Glomerular visceral epithelial cell (primary cell): ENCODE measurements at regions not wholly inside any gene's neighbourhood (a gene's known extent, or its start where the extent isn't known, plus 50 kb on each side); places are given as distances from the start of the nearest gene placed in this dataset.
"Not testable (repeated sequence)": the region's sequence is repeated elsewhere in the genome, so short reads cannot be mapped to it uniquely, and the experiment has no call there.

Experiments
- DNase-seq: peaks from one replicate; pipeline ENCODE4 v3.0.0-alpha.2; 2016; ENCODE audit errors: extremely low spot score

DNA sequence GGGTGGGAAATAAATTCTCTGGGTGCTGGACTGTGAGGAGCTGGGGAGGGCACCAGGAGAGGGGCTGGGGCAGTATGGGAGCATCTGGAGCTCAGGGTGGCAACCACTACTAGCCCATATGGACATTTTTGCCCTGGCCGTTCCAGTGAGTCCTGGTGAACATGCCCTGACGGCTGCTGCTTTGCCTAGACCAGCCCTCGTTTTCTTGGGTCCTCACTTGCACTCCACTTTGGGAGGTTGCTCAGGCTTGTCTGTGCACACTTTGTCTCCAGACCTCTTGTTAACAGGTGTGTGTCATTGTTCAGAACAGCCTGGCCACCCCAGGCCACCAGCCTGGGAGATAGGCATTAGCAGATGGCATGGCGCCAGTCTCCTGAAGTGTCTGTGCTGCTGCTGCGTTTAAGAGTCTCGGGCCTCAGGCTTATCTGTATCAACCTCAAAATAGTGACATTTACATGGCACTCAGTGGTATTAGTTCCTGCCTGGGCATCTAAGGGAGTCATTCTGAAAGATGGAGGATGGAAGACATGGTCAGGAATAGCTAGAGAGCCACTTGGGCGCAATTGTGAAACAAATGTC lies 190.5 kb downstream of the PTPRU start:
- no peak for DNase-seq

DNA sequence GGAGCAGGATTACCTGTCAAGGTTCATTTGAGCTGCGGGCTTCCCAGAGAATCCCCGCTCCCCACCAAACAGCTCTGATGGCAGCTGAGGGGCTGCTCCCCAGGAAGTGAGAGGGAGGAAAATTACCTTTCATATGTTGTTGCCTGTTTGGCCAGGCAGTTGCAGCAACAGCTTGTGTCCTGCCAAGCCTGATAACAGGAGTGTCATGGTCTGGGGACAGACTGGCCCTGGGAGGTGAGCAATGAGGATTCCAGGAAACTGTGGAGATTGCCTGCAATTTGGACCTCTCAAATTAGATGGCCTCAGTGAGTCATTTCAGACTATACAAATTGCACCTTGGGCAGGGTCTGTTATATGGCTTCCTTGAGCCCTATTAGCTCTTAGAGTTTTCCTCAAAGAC lies 189.3 kb downstream of the PTPRU start:
- no peak for DNase-seq

DNA sequence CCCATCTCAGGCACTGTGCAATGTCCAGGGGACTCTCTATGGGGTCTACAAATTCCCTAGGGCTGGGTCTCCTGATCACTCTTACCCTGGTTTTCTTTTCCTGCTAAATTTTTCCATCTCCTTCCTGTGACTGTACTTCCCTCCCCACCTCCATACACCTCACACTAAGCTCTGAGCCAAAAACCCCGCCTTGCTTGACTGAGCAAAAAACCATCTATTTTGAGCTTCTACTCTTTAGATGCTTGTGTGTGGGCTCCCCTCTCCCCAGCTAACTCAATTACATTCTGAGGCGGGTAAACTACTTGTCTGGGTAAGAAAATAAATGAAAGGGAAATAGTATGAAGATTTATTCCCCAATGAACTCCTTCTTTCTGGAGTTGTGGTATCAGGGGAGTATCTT lies 187.9 kb downstream of the PTPRU start:
- no peak for DNase-seq

DNA sequence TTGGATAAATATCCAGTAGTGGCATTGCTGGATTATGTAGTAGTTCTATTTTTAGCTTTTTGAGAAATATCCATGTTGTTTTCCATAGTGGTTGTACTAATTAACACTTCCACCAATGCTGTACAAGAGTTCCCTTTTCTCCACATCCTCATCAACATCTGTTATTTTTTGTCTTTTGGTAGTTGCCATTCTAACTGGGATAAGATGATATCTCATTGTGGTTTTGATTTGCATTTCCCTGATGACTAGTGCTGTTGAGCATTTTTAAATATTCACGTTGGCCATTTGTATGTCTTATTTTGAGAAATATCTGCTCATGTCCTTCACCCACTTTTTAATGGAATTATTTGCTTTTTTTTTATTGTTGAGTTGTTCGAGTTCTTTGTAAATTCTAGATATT lies 183.9 kb downstream of the PTPRU start:
- DNase-seq = no peak

DNA sequence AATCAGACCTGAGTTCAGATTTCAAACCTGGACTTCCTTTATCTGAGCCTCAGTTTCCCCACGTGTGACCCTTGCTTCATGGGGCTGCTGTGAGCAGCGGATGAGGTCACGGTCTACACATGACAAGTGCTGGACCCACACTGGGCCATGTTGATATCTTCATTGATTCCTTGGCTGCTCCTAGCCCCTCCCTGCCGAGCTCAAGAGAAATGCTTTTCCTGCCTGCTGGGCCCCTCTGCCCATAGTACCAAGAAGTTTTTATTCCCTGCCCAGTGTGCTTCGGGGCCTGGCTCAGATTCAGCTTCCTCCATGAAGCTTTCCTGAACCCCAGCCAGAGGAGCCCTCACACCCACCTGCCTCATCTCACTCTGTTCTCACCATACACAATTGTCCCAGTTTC lies 181.6 kb downstream of the PTPRU start:
- DNase-seq = no peak

DNA sequence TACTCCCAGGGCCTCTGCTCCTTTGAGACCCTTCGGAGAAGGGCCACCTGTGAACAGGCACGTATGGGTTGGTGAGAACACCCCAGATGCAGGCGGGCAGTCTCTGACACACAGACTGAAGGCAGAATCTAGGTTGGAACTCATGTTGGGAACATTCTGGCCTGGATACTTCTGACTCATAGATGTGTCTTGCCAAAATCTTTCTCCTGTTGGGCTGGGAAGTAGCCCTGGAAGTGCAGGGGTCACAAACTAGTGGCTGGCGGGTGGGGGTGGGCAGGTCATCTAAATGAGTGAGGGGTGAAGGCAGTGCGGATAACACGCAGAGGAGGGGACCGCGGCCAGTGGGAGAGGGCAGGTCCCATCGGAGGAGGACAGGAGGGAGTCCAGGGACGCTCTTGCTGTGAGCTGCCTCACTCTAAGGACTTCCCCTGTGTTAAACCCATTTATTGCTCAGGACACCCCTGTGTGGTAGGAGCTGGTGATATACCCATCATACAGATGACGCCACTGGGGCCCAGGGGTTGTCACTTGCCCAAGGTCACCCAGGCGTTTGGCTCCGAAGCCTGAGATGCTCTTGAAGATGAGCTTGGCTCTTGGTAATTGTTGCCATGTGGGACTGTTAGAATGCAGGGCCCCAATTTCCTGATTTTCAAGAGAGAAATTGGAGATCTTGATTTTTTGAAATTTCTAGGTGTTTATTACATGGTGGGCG lies 181.0 kb downstream of the PTPRU start:
- DNase-seq = no peak

DNA sequence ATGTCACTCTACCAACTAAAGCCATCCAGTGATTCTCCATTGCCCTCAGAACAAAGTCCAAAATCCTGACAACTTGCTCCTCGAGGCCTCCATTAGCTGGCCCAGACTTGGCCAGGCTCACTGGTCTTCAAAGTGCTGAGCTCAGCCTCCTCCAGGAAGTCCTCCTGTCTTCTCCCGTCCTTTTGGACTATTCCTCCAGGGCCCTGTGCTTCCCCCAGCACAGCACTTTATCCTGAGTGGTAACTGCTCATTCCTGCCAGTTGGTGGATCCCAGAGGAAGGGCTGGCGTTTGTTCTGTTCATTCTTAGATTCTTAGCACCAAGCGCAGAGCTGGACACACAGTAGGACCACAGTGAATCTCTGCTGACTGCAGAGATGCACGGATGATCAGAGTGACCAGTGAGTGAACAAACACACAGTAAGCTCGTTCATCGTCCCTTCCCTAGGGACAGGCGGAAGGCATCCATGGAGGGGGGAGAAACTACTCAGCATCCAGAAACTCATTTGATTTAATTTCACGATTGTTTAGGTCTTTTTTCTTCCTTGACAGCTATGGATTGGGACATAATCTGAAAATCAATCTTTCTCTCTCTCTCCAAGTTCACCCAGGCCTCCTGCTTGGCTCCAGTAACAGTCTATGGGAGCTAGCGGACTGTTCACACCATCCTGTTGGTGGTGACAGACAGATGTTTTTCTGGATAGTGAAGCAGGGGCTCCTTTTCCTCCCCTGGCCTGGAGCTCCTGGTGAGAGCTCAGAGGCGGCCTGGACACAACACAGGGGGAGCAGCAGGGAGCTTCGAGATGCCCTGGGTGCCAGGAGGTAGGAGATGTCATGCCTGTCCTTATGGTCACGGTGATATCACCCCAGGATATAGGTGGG lies 180.2 kb downstream of the PTPRU start:
- DNase-seq = no peak

DNA sequence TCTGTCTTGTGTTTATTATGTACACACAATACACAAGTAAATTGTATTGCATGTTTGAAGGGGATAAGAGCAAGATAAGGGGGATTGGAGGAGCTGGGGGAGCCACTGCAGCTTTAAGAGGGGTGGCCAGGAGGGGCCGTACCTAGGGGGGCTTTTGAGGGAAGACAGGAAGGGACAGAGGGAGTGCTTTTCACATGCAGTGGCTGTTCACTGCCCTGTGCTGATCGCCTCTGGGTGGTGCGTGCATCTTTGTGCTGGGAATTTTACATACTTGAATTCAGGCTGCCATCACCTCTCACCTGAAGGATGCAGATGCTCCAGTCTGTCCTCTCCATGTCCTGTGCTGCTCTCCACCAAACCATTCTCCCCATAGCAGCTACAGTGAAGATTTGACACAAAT lies 179.5 kb downstream of the PTPRU start:
- DNase-seq = no peak

DNA sequence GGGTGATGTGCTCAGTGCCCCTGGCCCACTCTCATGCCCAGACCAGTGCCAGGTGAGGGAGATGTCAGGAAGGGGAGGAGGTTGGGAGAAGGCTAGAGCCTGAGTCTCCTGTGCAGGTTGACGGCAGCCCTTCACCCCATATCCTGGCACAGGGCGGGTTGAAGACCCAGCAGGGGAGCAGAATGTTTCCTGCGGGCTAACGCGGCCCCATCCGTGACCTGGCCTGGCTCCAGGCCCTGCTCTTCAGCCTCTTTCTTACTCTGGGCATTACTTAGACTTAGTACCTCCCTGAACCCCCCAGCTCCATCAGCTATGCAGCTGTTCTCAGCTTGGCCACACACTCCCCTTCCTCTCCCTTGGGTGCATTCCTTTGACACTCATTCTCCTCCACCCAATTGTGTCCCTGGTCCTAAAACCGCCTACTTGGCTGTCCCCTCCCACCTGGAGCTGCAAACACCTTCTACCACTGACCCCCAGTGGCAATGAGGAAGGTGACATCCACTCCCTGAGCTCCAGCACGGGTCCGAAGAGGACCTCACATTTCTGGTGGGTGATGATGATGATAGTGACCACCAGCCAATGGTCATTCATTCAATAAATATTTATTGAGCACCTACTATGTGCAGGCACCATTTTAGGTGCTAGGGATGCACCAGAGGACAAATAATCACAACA lies 179.0 kb downstream of the PTPRU start:
- DNase-seq = peak; percentile 9

DNA sequence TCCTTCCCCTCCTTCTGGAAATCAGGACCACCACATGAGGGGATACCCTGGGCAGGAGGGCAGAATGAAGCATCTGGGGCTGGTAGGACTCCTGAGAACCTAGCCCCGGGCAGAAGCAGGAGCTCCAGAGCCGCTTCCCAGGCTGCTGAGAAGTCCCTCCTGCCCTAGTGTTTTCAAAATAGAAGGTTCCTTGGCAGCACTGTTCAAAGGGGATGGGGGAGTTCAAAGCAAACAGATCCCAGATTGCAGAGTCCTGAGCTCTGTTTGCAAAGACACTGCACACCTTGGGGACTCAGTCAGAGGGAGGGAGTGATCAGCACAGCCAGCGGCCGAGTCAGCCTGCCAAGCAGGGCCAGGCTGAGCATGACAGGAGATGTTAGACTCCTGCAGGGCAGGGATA lies 177.8 kb downstream of the PTPRU start:
- DNase-seq = no peak

DNA sequence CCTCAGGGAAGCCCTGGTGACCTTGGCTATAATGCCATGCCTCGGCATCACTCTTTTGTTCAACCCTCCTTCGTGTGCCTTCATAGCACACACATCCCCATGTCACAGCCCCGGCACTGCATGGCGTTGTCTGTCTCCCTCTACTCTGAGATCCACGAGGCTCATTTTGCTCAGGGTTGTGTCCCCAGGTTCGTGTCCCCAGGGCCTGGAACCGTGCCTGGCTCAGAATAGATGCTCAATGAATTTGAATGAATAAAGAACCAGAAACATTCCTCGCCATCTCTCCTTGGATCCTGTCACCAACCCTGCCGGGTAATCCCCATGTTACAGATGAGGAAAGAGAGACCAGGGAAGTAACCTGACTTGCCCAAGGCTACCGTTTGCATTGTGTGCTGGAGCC lies 177.3 kb downstream of the PTPRU start:
- DNase-seq = no peak

DNA sequence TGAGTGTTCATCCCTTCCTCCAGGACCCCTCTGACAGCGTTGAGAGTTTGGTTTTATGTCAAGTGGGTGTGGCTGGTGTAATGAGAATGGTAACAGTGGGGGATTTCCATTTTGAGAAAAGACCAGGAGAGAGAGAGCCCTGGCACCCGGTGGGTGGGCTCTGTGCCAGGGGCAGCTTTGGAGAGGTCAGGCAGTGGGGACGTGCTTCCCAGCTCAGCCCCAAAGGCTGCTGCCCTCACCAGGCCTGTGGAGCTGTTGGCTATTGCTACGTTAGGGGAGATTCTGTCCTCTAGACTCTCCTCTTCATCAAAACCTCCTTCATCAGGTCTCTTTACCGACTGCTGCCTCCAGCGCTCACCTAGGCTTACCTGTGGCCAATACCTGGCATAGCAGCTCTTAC lies 176.3 kb downstream of the PTPRU start:
- DNase-seq = no peak

DNA sequence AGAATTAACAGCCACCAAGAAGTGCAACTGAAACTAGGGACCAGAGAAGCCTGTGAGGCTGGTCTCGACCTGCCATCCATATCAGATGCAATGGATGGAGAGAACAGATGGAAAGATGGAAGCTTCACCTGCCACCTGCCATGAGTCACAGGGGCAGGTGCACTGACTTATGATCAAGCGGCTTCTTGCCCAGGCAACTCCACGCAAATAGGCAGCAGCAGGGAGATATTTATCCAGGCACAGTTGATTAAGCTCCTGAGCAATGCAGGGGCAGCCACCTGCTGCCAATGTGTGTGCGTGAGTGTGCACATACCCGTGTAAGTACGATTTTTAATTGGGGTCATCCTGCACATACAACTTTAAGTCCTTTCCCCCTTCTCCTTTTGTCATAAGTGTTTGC lies 174.2 kb downstream of the PTPRU start:
- DNase-seq = no peak

DNA sequence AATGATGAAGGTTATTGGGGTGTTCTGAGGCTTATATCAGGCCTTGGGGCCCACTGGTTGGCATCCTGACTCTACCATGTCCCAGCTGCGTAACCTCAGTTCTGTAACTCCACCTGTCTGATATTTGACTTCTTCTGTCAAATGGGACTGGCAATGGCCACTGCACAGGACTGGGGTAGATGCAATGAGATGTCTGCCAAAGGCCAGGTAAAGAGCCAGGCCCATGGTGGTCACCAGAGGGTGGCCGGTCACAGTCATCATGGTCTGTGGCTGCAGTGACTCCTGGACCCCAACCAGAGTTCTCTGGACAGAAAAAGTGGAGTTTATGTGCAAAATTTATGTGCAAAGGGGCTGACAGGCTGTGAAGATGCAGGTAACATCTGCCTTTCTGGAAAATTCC lies 173.3 kb downstream of the PTPRU start:
- no peak for DNase-seq

DNA sequence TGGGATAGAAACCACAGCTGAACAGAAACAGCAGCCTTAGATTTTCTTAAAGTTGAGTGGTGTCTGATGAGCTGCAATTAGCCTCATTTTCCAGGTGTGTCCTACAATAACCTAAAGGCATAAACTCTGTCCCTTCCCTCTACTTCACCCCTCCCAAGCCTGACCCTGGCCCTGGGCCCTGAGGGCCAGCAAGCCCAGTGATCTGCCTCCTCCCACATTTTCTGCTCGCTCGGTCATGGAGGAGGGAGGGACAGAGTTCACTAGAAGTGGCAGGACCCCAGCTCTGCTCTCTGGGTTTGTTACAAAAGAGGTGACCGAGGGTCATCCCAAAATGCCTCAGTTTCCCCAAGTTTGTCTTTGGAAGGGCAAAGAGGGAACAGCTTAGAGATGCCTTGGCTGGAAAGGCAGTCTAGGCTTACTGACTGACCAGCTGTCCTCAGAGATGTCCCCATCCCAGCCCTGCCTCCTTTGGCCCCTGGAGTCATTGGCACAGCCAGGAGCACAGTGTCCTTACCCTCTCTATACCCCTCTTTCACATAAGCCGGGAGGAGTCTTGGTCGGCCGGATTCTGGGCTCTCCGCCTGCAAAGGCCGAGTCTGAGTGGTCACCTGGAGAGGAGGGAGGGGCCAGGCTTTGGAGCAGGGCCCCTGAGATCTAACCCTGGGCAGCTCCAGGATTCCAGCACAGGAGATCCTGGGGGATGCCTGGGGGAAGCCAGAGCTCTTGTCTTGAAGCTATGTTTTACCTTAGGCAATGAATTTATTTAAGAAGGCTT lies 172.7 kb downstream of the PTPRU start:
- no peak for DNase-seq

DNA sequence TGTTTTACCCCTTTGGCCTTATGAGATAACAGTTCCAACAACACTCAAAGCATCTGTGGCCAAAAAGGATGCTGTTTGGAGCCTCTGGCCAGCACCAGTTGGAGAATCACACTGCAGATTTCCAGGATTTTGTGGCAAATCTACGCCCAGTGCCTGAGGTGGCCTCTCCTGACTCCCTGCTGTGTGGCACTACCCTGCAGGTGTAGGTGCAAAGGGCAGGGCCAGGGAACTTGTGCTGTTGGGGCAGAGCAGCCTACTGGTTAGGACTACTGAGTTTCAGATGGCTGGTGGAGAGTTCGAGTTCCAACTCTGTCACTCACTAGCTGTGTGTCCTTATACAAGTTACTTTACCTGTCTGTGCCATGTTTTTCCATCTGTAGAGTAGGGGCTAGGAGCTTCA lies 170.5 kb downstream of the PTPRU start:
- DNase-seq = no peak

DNA sequence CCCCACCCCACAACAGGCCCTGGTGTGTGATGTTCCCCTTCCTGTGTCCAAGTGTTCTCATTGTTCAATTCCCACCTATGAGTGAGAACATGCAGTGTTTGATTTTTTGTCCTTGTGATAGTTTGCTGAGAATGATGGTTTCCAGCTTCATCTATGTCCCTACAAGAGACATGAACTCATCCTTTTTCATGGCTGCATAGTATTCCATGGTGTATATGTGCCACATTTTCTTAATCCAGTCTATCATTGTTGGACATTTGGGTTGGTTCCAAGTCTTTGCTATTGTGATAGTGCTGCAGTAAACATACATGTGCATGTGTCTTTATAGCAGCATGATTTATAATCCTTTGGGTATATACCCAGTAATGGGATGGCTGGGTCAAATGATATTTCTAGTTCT lies 163.9 kb downstream of the PTPRU start:
- DNase-seq = not testable (repeated sequence)

DNA sequence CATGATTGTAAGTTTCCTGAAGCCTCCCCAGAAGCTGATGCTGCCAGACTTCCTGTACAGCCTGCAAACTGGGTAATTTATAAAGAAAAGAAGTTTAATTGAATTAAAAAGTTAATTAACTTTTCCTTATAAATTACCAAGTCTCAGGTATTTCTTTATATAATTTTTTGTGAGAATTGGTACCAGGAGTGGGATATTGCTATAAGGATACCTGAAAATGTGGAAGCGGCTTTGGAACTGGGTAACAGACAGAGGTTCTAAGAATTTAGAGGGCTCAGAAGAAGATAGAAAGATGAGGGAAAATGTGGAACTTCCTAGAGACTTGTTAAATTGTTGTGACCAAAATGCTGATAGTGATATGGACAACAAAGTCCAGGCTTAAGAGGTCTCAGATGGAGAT lies 163.1 kb downstream of the PTPRU start:
- DNase-seq = no peak

DNA sequence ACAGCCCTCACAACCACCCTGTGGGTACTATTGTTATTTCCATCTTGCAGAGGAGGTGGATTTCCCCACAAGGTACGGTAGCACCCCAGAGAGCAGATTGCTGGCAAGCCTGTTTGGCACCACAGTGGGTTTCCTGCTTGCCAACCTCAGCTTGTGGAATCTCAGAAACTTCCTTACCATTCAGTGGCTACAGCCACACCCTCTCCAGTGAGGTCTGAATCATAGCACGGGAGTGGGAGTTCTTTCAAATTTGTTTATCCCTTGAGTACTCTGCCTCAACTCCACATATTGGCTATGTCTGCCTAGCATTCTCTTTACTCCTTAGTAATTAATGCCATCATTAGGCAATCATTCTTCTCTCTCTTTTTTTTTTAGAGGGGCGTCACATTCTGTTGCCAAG lies 162.1 kb downstream of the PTPRU start:
- DNase-seq = no peak

DNA sequence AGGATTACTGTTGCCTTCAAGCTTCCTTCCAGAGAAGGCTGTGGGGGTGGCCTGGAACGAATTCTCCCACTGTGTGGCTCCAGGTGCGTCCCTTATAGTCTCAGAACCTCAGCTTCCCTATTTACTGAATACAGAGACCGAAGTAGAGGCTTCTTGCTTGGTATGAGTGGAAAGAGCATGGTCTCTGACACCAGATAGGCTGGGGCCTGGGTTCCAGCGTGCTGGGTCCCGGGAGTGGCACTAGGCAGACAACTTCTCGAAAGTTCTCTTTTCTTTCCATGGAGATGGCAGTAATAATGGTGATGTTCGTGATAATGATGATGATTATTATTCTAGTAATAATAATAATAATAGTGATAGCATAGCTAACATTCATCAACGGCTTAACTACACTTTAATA lies 161.7 kb downstream of the PTPRU start:
- no peak for DNase-seq

DNA sequence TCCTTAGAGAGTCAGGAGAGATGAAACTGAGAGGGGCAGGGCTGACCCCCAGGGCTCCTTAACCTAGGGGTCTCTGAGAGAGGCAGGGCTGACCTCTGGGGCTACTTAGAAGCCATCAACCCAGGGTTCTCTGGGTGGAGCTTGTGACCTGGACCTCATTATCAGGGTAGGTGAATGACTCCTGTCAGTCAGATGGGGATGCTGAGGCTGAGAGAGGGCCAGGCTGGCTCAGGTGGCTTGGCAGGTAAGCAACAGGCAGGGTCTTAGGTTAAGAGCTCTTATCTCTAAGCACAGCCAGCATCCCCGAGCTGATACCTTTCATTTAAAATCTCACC lies 160.9 kb downstream of the PTPRU start:
- DNase-seq = no peak
